GM10248 (cell line): ENCODE measurements at regions not wholly inside any gene's neighbourhood (a gene's known extent, or its start where the extent isn't known, plus 50 kb on each side); places are given as distances from the start of the nearest gene placed in this dataset.

Experiments
- CTCF ChIA-PET: fragments of 300-600 bp; sonication (Branson Sonifier 250); formaldehyde crosslinking; extraction: SDS; loops from one replicate; lab custom pipeline; 2021; ENCODE audit warnings: antibody characterized with exemption; lab: Yijun Ruan, JAX
- POLR2A ChIA-PET: fragments of 350-650 bp; sonication (Branson Sonifier 250); formaldehyde crosslinking; extraction: SDS; loops from one replicate; lab custom pipeline; 2020; ENCODE audit warnings: antibody characterized with exemption; lab: Yijun Ruan, JAX
- DNase-seq: peaks from one replicate; pipeline ENCODE4 v3.0.0; 2012; ENCODE audit errors: extremely low spot score
- CTCF ChIP-seq: IDR thresholded peaks from 2 replicates; pipeline ENCODE4 v1.5.1; 2012; ENCODE audit warnings: mild to moderate bottlenecking, low read depth; ENCODE audit errors: extremely low read depth, missing control alignments, control extremely low read depth

GRCh38 chr3:181630853-181631252 lies 80.9 kb upstream of the SOX2 start:
- TF ChIP-seq CTCF, result no peak
- DNase-seq, result no peak
- CTCF ChIA-PET, result interaction anchor here (1.1 kb wide), 1 partner anchor 10 kb away, joined by 3 read pairs; no protein-coding TSS in a partner anchor
- POLR2A ChIA-PET, result no interaction called here

GRCh38 chr3:181629711-181630110 lies 82.0 kb upstream of the SOX2 start:
- TF ChIP-seq CTCF, result no peak

GRCh38 chr3:181629029-181629428 lies 82.7 kb upstream of the SOX2 start:
- no peak for TF ChIP-seq CTCF
- no peak for DNase-seq
- ChIA-PET CTCF (interaction anchor here (1.8 kb wide), 1 partner anchor 9 kb away, joined by 5 read pairs; no protein-coding TSS in a partner anchor), POLR2A (no interaction called here)

More at GRCh38 chr3:181629711-181630110, 82.0 kb upstream of the SOX2 start:
- DNase-seq, result no peak
- ChIA-PET CTCF (interaction anchor here (1.8 kb wide), 1 partner anchor 9 kb away, joined by 5 read pairs; no protein-coding TSS in a partner anchor), POLR2A (no interaction called here)

- POLR2A ChIA-PET, result no interaction called here
- DNase-seq, result no peak
- CTCF ChIA-PET, result interaction anchor here (0.8 to 1.8 kb wide), 4 partner anchors 10 to 253 kb away, joined by 3 to 5 read pairs (median 4); no protein-coding TSS in a partner anchor
- TF ChIP-seq CTCF, result no peak
Measured at GRCh38 chr3:181628384-181628783, 83.3 kb upstream of the SOX2 start.

GRCh38 chr3:181626036-181626435 lies 85.7 kb upstream of the SOX2 start:
- CTCF ChIA-PET, result no interaction called here
- TF ChIP-seq CTCF, result no peak
- no peak for DNase-seq
- POLR2A ChIA-PET, result no interaction called here

GRCh38 chr3:181623924-181624694 lies 87.6 kb upstream of the SOX2 start:
- no peak for TF ChIP-seq CTCF
- POLR2A ChIA-PET, result no interaction called here
- DNase-seq, result no peak

More at GRCh38 chr3:181623924-181624694, 87.6 kb upstream of the SOX2 start:
- CTCF ChIA-PET, result interaction anchor here (1.6 kb wide), 1 partner anchor 10 kb away, joined by 6 read pairs; no protein-coding TSS in a partner anchor
